Midbrain (tissue), 1 donor: ENCODE measurements at regions not wholly inside any gene's neighbourhood (a gene's known extent, or its start where the extent isn't known, plus 50 kb on each side); places are given as distances from the start of the nearest gene placed in this dataset.

Source experiments
- DNase-seq: peaks from one replicate; lab custom pipeline; 2025; lab: John Stamatoyannopoulos, UW

GRCh38 chr12:91533366-91533765 lies 350.7 kb upstream of the DCN start:
- no peak for DNase-seq

- no peak for DNase-seq
Measured at GRCh38 chr12:91529829-91530228, 347.2 kb upstream of the DCN start.

GRCh38 chr12:91523831-91524230 lies 341.2 kb upstream of the DCN start:
- DNase-seq = no peak

GRCh38 chr12:91516695-91517047 lies 334.1 kb upstream of the DCN start:
- no peak for DNase-seq

GRCh38 chr12:91515944-91516694 lies 333.5 kb upstream of the DCN start:
- no peak for DNase-seq

GRCh38 chr12:91513313-91513712 lies 330.7 kb upstream of the DCN start:
- DNase-seq = no peak

GRCh38 chr12:91511795-91512420 lies 329.3 kb upstream of the DCN start:
- DNase-seq = no peak

- DNase-seq = no peak
Measured at GRCh38 chr12:91507754-91508153, 325.1 kb upstream of the DCN start.

GRCh38 chr12:91506452-91506851 lies 323.8 kb upstream of the DCN start:
- no peak for DNase-seq

GRCh38 chr12:91505006-91505405 lies 322.4 kb upstream of the DCN start:
- no peak for DNase-seq

- DNase-seq = no peak
Measured at GRCh38 chr12:91502208-91502607, 319.6 kb upstream of the DCN start.

- DNase-seq = no peak
Measured at GRCh38 chr12:91496337-91496736, 313.7 kb upstream of the DCN start.

- no peak for DNase-seq
Measured at GRCh38 chr12:91493308-91493707, 310.7 kb upstream of the DCN start.

- no peak for DNase-seq
Measured at GRCh38 chr12:91492648-91493047, 310.0 kb upstream of the DCN start.

GRCh38 chr12:91490667-91491311 lies 308.2 kb upstream of the DCN start:
- no peak for DNase-seq

GRCh38 chr12:91483471-91483985 lies 300.9 kb upstream of the DCN start:
- DNase-seq = no peak

GRCh38 chr12:91482231-91482630 lies 299.6 kb upstream of the DCN start:
- DNase-seq = no peak

- DNase-seq = no peak
Measured at GRCh38 chr12:91478500-91478899, 295.9 kb upstream of the DCN start.

GRCh38 chr12:91467686-91468085 lies 285.1 kb upstream of the DCN start:
- DNase-seq = no peak

GRCh38 chr12:91461061-91461460 lies 278.4 kb upstream of the DCN start:
- DNase-seq = no peak

GRCh38 chr12:91460469-91460868 lies 277.9 kb upstream of the DCN start:
- no peak for DNase-seq

GRCh38 chr12:91455321-91455720 lies 272.7 kb upstream of the DCN start:
- no peak for DNase-seq

GRCh38 chr12:91454179-91454578 lies 271.6 kb upstream of the DCN start:
- no peak for DNase-seq
